Liver (tissue), 3 donors: ENCODE measurements at regions not wholly inside any gene's neighbourhood (a gene's known extent, or its start where the extent isn't known, plus 50 kb on each side); places are given as distances from the start of the nearest gene placed in this dataset.
"Not testable (repeated sequence)": the region's sequence is repeated elsewhere in the genome, so short reads cannot be mapped to it uniquely, and the experiment has no call there.

Experiments used
- GABPA ChIP-seq, 2 donors: IDR thresholded peaks in 1 of 2; conservative IDR thresholded peaks in 1 of 2; 2 replicates each; pipeline ENCODE4 v1.6.1; 2016; ENCODE audit warnings: antibody characterized with exemption in 2 of 2, mild to moderate bottlenecking in 1 of 2, moderate library complexity in 1 of 2
- TAF1 ChIP-seq: conservative IDR thresholded peaks from 2 replicates; pipeline ENCODE4 v1.6.1; 2016; ENCODE audit warnings: antibody characterized with exemption, mild to moderate bottlenecking
- TF ChIP-seq, protein P1 (sequence below): fragments of 150-350 bp; IDR thresholded peaks from 2 replicates; pipeline ENCODE4 v1.5.1; 2017; ENCODE audit warnings: improper control_type of control experiment, low read depth, low read length; ENCODE audit not compliant: missing input control
- TF ChIP-seq, protein P2 (sequence below): IDR thresholded peaks from 2 replicates; pipeline ENCODE4 v1.6.1; 2016; ENCODE audit warnings: antibody characterized with exemption, mild to moderate bottlenecking
- donor health status: healthy.
- donor health status: healthy.

- TF ChIP-seq, protein P1, sequence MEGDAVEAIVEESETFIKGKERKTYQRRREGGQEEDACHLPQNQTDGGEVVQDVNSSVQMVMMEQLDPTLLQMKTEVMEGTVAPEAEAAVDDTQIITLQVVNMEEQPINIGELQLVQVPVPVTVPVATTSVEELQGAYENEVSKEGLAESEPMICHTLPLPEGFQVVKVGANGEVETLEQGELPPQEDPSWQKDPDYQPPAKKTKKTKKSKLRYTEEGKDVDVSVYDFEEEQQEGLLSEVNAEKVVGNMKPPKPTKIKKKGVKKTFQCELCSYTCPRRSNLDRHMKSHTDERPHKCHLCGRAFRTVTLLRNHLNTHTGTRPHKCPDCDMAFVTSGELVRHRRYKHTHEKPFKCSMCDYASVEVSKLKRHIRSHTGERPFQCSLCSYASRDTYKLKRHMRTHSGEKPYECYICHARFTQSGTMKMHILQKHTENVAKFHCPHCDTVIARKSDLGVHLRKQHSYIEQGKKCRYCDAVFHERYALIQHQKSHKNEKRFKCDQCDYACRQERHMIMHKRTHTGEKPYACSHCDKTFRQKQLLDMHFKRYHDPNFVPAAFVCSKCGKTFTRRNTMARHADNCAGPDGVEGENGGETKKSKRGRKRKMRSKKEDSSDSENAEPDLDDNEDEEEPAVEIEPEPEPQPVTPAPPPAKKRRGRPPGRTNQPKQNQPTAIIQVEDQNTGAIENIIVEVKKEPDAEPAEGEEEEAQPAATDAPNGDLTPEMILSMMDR, result not testable (repeated sequence)
- not testable (repeated sequence) for TF ChIP-seq GABPA (IDR thresholded peaks at IDR 0.05 in 1 of 2, conservative IDR thresholded peaks at IDR 0.05 in 1 of 2); TAF1
- TF ChIP-seq, protein P2, sequence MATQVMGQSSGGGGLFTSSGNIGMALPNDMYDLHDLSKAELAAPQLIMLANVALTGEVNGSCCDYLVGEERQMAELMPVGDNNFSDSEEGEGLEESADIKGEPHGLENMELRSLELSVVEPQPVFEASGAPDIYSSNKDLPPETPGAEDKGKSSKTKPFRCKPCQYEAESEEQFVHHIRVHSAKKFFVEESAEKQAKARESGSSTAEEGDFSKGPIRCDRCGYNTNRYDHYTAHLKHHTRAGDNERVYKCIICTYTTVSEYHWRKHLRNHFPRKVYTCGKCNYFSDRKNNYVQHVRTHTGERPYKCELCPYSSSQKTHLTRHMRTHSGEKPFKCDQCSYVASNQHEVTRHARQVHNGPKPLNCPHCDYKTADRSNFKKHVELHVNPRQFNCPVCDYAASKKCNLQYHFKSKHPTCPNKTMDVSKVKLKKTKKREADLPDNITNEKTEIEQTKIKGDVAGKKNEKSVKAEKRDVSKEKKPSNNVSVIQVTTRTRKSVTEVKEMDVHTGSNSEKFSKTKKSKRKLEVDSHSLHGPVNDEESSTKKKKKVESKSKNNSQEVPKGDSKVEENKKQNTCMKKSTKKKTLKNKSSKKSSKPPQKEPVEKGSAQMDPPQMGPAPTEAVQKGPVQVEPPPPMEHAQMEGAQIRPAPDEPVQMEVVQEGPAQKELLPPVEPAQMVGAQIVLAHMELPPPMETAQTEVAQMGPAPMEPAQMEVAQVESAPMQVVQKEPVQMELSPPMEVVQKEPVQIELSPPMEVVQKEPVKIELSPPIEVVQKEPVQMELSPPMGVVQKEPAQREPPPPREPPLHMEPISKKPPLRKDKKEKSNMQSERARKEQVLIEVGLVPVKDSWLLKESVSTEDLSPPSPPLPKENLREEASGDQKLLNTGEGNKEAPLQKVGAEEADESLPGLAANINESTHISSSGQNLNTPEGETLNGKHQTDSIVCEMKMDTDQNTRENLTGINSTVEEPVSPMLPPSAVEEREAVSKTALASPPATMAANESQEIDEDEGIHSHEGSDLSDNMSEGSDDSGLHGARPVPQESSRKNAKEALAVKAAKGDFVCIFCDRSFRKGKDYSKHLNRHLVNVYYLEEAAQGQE, result not testable (repeated sequence)
Measured at GRCh38 chr6:60843175-60843982, 1442.6 kb downstream of the KHDRBS2 start.
